Activated T-cell treated with anti-CD3 and anti-CD28 coated beads, Interleukin-2, amount 50 U/mL, for 24 hours (primary cell): ENCODE measurements at regions not wholly inside any gene's neighbourhood (a gene's known extent, or its start where the extent isn't known, plus 50 kb on each side); places are given as distances from the start of the nearest gene placed in this dataset.
"Not testable (repeated sequence)": the region's sequence is repeated elsewhere in the genome, so short reads cannot be mapped to it uniquely, and the experiment has no call there.

Source experiments
- DNase-seq: peaks from one replicate; pipeline ENCODE4 v3.0.0-alpha.2; 2020
- H3K27ac Mint-ChIP-seq: 2 replicates; pipeline ENCODE4 v1.8.0; 2020; ENCODE audit warnings: mild to moderate bottlenecking, mixed read lengths
- H3K27me3 Mint-ChIP-seq: 2 replicates; pipeline ENCODE4 v1.8.0; 2020; ENCODE audit warnings: mixed read lengths
- H3K36me3 Mint-ChIP-seq: 2 replicates; pipeline ENCODE4 v1.8.0; 2020; ENCODE audit warnings: low read depth, mixed read lengths
- H3K4me1 Mint-ChIP-seq: 2 replicates; pipeline ENCODE4 v1.8.0; 2020; ENCODE audit warnings: low read depth, mixed read lengths
- H3K4me3 Mint-ChIP-seq: 2 replicates; pipeline ENCODE4 v1.8.0; 2020; ENCODE audit warnings: mild to moderate bottlenecking, moderate library complexity, mixed read lengths
- H3K9me3 Mint-ChIP-seq: 2 replicates; pipeline ENCODE4 v1.8.0; 2020; ENCODE audit warnings: mixed read lengths

DNA sequence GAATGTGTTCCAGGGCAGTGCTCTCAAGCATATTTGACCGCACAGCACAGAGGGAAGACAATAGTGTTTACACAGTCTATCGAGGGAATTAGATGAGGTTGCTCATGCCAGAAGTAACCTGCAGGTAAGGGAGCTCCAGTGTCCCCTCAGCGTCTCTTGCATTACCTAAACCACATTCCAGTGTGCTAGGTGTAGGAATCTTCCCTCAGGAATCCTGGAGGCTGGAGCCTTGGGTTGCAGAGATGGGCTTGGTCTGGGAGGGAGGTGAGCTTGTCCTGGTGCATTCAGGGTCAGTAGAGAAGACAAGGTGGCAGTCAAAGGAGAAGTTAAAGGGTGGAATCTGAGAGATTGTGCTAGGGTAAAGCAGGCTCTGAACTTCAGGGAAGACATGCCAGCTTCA, 56.3 kb downstream of the SOX14 start:
- peaks cover 6% of the 10 kb centered on the region for H3K27me3 Mint-ChIP-seq
- H3K27ac Mint-ChIP-seq = no peak overlapping the region
- no peak for DNase-seq
- H3K36me3 Mint-ChIP-seq = no peaks in the 10 kb centered on the region
- H3K9me3 Mint-ChIP-seq = no peaks in the 10 kb centered on the region
- H3K4me3 Mint-ChIP-seq = no peak overlapping the region
- no peaks in the 10 kb centered on the region for H3K4me1 Mint-ChIP-seq

DNA sequence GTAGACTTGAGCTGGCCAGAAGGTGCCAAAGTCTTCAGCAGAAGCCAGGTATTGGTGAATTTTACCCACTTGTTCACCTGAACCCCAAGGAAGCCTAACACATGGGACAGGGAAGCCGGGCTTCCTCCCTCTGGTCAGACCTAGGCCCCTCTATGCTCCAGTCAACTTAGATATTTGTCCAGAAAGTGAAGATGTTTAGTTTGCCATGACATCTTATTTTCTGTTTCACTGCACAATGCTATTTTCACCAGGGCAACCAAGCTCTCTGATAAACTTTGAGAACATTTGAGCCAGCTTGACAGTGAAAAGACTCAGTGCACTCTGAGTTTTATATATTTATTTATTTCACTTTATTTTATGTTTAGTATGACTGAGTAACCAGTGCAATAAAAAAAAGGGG, 71.0 kb downstream of the SOX14 start:
- H3K27ac Mint-ChIP-seq = no peak overlapping the region
- no peak for DNase-seq
- H3K4me1 Mint-ChIP-seq = no peaks in the 10 kb centered on the region
- no peaks in the 10 kb centered on the region for H3K36me3 Mint-ChIP-seq
- H3K4me3 Mint-ChIP-seq = no peak overlapping the region
- H3K9me3 Mint-ChIP-seq = peaks cover 10% of the 10 kb centered on the region
- H3K27me3 Mint-ChIP-seq = no peaks in the 10 kb centered on the region

DNA sequence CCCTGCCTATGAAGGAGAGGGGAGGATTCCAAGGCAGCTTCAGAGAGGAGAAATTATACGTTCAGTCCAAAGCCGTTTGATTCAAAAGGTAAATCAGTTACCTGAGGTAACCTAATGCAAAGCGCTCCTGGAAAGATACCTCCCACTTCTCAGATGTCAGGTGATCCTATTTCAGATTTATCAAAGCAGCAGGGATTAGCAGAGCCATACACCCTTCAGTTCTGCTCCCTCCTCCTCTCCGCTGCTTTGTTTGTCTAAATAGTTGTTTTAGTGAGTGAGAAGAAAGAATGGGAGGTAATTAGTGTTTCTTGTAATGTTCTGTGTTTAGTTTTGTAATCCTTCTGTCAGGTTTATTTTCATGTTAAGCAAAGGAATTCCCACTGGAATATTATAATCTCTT, 81.1 kb downstream of the SOX14 start:
- H3K27ac Mint-ChIP-seq = no peak overlapping the region
- no peaks in the 10 kb centered on the region for H3K36me3 Mint-ChIP-seq
- no peaks in the 10 kb centered on the region for H3K27me3 Mint-ChIP-seq
- no peak for DNase-seq
- no peak overlapping the region for H3K4me3 Mint-ChIP-seq
- H3K4me1 Mint-ChIP-seq = no peaks in the 10 kb centered on the region
- no peaks in the 10 kb centered on the region for H3K9me3 Mint-ChIP-seq

DNA sequence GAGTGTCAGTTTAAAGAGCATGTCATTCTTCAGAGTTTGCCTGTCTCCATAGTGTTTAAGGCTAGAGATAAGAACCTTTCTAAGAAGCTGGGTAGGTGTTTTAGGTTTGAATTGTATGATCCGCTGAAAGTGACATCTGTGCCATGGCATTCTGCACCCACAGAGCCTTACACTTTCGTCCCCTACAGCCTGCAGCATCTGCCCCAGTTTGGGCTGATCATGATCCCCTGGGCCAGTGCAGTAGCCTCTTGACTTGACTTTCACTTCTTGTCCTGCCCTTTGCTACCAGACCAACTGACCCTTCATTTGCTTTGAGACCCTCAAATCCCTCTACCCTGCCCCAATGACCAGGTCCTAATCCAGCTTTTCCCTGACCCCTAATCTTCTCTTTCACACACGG, 81.6 kb downstream of the SOX14 start:
- H3K4me1 Mint-ChIP-seq = no peaks in the 10 kb centered on the region
- no peaks in the 10 kb centered on the region for H3K9me3 Mint-ChIP-seq
- H3K27me3 Mint-ChIP-seq = no peaks in the 10 kb centered on the region
- no peaks in the 10 kb centered on the region for H3K36me3 Mint-ChIP-seq
- DNase-seq = no peak
- H3K27ac Mint-ChIP-seq = no peak overlapping the region
- H3K4me3 Mint-ChIP-seq = no peak overlapping the region

DNA sequence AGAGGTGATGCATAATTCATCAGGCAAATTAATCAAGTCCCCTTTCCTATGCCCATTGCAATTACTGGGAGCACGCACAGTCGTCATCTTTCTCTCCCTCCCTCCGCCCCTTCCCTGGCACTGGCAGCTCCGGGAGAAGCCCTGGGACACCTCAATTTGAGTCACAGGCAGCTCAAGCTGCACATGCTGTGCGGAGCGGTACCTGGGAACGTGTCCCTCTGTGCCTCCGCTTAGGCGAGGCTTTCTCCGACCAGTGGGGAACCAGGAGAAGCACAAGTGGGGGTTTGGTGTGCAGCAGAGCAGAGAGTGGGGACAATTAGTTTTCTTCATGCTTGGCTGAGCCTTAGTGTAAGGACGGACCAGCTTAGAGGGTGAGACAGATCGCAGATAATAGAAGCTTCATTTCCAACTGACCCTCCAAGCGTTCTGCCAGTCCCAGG, 88.3 kb downstream of the SOX14 start:
- H3K27ac Mint-ChIP-seq = no peak overlapping the region
- no peak overlapping the region for H3K4me3 Mint-ChIP-seq
- H3K4me1 Mint-ChIP-seq = no peaks in the 10 kb centered on the region
- H3K27me3 Mint-ChIP-seq = no peaks in the 10 kb centered on the region
- DNase-seq = no peak
- no peaks in the 10 kb centered on the region for H3K36me3 Mint-ChIP-seq
- H3K9me3 Mint-ChIP-seq = no peaks in the 10 kb centered on the region

DNA sequence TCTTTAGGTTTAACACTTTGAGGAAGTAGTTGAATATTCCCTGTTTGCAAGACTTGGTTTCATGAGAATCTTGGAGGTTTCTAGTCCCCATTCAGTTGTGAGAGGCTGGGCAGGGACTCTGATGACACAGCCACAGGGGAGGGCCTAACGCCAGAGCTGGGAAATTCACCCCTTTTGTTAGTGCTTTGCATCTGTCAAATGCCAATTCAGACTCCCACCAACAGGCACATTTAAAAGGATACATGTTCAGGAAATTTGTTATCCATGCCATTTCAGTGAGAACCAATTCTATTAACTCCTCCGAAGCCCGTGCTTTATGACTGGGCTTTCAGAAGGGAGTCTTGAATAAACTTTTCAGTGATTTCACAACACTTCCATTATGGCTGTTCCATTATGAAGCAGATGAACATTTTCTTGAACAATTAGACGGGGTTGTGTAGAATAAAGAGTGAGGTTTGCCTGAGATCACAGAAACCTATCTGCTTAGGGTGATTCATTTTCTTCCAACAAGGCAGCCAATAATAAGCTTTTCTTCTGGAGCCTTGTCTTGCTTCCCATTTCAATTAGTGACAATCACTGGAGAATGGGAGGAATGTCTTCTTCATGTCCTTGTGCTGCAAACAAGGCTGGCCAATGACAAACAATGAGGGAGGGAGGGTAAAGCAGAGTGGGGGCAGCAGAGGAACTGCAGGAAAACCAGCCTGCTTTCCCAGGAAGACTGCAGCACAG, 90.6 kb downstream of the SOX14 start:
- no peak for DNase-seq
- Mint-ChIP-seq H3K27ac (no peak overlapping the region), H3K9me3 (no peaks in the 10 kb centered on the region), H3K36me3 (no peaks in the 10 kb centered on the region), H3K27me3 (no peaks in the 10 kb centered on the region), H3K4me3 (no peak overlapping the region), H3K4me1 (no peaks in the 10 kb centered on the region)

DNA sequence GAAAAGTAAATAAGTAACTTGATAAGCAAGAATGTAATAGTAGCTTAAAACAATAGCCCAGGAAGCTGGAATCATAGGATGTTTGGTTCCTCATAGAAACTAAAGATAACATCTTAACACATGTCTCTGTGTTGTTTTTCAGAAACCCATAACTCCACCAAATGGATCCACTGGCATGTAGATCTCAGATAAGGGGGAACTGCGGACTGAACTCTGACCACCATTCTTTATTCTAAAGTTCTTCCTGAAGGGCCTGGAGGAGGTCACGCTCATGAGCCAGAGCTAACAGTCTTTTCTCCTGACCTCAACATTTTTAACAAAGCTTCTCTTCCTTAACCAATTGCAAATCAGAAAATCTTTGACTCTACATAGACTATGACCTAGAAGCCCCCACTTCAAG, 101.9 kb downstream of the SOX14 start:
- Mint-ChIP-seq H3K36me3 (no peaks in the 10 kb centered on the region), H3K4me1 (no peaks in the 10 kb centered on the region), H3K27ac (no peak overlapping the region), H3K27me3 (no peaks in the 10 kb centered on the region), H3K4me3 (no peak overlapping the region), H3K9me3 (peaks cover 8% of the 10 kb centered on the region)
- DNase-seq = no peak

DNA sequence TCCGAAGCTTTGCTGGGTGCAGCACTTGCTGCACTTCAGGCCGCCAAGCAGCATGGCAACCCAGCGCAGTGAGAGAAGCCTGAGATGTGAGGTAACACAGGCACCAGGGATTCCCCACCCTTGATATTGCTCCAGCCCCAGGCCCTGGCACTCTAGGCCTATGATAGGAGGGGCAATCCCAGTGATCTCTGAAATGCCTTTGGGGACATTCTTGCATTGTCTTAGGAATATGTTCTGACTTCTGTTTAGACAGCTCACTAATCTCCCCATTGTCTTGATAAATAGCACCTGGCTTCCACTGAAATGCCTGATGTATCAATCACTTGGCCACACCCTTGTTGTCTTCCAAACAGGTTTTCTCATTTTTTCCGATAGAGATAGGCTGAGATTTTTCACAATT, 102.8 kb downstream of the SOX14 start:
- Mint-ChIP-seq H3K27ac (no peak overlapping the region), H3K36me3 (no peaks in the 10 kb centered on the region), H3K27me3 (no peaks in the 10 kb centered on the region), H3K4me1 (no peaks in the 10 kb centered on the region), H3K4me3 (no peak overlapping the region), H3K9me3 (peaks cover 14% of the 10 kb centered on the region)
- no peak for DNase-seq

DNA sequence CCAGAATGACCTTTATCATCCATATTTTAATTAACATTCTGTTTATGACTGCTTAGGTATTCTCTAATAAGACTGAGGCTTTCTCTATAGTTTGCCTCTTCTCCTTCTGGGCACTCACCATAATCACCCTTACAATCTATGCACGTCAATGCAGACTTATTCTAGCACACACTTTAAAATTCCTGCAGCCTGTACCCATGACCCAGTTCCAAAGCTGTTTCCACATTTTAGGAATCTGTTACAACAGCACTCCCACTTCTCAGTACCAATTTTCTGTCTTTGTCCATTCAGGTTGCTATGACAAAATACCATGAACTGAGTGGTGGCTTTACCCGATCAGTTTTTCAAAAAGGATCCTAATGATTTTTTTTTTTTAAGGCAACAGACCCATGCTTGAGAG, 103.5 kb downstream of the SOX14 start:
- no peak overlapping the region for H3K27ac Mint-ChIP-seq
- DNase-seq = no peak
- no peaks in the 10 kb centered on the region for H3K36me3 Mint-ChIP-seq
- H3K4me3 Mint-ChIP-seq = no peak overlapping the region
- no peaks in the 10 kb centered on the region for H3K27me3 Mint-ChIP-seq
- peaks cover 20% of the 10 kb centered on the region for H3K9me3 Mint-ChIP-seq
- H3K4me1 Mint-ChIP-seq = no peaks in the 10 kb centered on the region

DNA sequence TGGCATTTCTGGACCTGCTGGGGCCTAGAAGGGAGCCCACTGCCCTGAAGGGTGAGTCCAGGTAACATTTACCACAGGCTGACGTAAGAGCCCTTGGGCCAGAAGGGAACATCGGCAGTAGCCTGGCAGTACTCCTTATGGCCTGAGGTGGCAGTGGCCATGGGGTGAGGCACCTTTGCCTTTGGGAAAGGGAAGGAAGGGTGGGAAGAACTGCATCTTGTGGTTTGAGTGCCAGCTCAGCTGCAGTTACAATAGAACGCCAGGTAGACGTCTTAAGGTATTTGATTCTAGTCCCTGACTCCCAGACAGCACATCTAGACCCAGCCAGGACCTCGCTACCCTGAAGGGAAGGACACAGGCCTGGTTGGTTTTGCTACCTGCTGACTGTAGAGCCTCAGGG, 104.9 kb downstream of the SOX14 start:
- DNase-seq = no peak
- Mint-ChIP-seq H3K4me1 (no peaks in the 10 kb centered on the region), H3K27me3 (no peaks in the 10 kb centered on the region), H3K27ac (no peak overlapping the region), H3K9me3 (peaks cover 20% of the 10 kb centered on the region), H3K36me3 (no peaks in the 10 kb centered on the region), H3K4me3 (no peak overlapping the region)

DNA sequence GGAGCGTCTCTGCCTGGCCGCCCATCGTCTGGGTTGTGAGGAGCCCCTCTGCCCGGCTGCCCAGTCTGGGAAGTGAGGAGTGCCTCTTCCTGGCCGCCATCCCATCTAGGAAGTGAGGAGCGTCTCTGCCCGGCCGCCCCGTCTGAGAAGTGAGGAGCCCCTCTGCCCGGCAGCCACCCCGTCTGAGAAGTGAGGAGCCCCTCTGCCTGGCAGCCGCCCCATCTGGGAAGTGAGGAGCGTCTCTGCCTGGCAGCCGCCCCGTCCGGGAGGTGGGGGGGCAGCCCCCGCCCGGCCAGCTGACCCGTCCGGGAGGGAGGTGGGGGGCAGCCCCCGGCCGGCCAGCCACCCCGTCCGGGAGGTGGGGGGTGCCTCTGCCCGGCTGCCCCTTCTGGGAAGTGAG, 108.5 kb downstream of the SOX14 start:
- H3K4me1 Mint-ChIP-seq, H3K36me3 Mint-ChIP-seq, H3K27me3 Mint-ChIP-seq, H3K4me3 Mint-ChIP-seq, DNase-seq, H3K27ac Mint-ChIP-seq: not testable (repeated sequence)
- H3K9me3 Mint-ChIP-seq = peaks cover 29% of the 10 kb centered on the region

DNA sequence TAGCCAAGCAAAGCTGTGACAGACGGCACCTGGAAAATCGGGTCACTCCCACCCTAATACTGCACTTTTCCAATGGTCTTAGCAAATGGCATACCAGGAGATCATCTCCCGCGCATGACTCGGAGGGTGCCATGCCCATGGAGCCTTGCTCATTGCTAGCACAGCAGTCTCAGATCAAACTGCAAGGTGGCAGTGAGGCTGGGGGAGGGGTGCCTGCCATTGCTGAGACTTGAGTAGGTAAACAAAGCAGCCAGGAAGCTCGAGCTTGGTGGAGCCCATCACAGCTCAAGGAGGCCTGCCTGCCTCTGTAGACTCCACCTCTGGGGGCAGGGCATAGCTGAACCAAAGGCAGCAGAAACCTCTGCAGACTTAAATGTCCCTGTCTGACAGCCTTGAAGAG, 113.1 kb upstream of the CLDN18 start:
- H3K27ac Mint-ChIP-seq, H3K4me1 Mint-ChIP-seq, DNase-seq, H3K36me3 Mint-ChIP-seq, H3K4me3 Mint-ChIP-seq, H3K9me3 Mint-ChIP-seq: not testable (repeated sequence)
- peaks cover 11% of the 10 kb centered on the region for H3K27me3 Mint-ChIP-seq

DNA sequence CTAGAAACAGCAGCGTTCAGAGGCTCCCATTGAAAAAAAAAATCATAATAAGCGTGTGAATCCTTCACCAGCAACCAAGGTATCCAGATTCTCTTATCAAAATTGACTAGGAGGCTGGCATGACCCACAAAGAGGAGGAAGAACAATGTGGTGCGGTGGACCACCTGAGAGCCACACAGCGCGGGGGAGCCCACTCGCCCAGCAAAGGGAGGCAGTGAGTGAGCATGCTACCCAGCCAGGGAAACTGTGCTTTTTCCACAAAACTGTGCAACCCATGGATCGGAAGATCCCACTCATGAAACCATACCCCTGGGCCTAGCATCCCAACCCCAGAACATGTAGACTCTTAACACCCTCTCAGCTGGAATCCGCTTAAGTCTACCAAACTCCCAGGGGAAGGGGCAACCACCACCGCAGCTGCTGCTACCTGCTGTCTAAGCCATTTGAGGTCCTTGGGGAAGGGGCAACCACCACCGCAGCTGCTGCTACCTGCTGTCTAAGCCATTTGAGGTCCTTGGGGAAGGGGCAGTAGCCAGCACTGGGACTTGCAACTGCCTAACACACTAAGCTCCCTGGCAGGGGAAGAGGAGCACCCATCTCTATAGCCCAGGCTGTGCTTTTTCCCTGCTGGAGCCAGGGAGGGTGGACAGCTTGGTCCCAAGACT, 102.8 kb upstream of the CLDN18 start:
- Mint-ChIP-seq H3K4me1 (no peaks in the 10 kb centered on the region), H3K27me3 (no peaks in the 10 kb centered on the region), H3K27ac (no peak overlapping the region), H3K9me3 (peaks cover 8% of the 10 kb centered on the region), H3K4me3 (no peak overlapping the region), H3K36me3 (no peaks in the 10 kb centered on the region)
- DNase-seq = no peak

DNA sequence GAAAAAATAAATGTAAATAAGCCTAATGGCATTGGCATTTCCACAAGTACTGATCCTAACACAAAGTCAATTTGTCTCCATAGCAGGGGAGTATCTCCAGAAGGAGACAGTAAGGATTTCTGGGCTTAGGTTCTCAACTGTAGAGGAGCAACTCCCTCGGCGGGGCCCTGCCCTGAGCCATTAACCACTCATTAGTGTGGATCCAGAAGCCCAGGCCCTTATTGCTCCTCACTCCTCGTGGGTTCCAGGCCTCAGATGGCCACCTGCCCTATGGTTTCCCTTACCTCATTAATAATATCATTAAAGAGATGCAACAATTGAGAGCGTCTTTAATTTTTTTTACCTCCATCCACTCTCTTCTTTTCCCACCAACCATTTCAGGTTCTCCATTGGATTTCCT, 85.3 kb upstream of the CLDN18 start:
- Mint-ChIP-seq H3K36me3 (no peaks in the 10 kb centered on the region), H3K9me3 (no peaks in the 10 kb centered on the region), H3K4me1 (no peaks in the 10 kb centered on the region), H3K4me3 (no peak overlapping the region), H3K27ac (no peak overlapping the region), H3K27me3 (peaks cover 4% of the 10 kb centered on the region)
- DNase-seq = no peak

DNA sequence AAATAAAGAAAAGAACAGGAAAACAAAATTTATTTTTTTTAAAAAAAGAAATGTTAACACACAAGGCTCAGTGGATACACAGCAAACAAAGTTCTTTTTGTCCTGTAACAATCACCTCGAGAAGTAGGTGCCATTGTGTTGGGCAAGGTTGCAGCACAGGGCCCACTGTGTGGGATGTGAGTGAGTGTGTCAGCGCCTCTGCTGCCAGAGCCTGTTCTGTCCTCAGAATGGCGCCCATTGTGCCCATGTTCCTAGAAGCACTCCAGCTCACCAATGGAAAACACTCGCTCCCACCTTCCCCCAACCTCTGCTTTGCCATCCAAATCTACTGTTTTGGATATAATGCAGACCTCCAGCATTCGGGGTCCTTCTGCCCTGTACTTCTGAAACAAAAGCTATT, 84.9 kb upstream of the CLDN18 start:
- peaks cover 4% of the 10 kb centered on the region for H3K27me3 Mint-ChIP-seq
- no peak overlapping the region for H3K4me3 Mint-ChIP-seq
- no peak for DNase-seq
- H3K36me3 Mint-ChIP-seq = no peaks in the 10 kb centered on the region
- no peaks in the 10 kb centered on the region for H3K9me3 Mint-ChIP-seq
- H3K27ac Mint-ChIP-seq = no peak overlapping the region
- no peaks in the 10 kb centered on the region for H3K4me1 Mint-ChIP-seq
